Colonic mucosa (tissue), 4 donors: ENCODE measurements at regions not wholly inside any gene's neighbourhood (a gene's known extent, or its start where the extent isn't known, plus 50 kb on each side); places are given as distances from the start of the nearest gene placed in this dataset.

Experiments used
- DNase-seq: peaks from one replicate; pipeline ENCODE4 v3.0.0-alpha.2; 2020
- H3K27ac ChIP-seq: fragments of 200-600 bp; one replicate; pipeline ENCODE4 v1.8.0; 2021
- H3K27me3 ChIP-seq: fragments of 200-600 bp; one replicate; pipeline ENCODE4 v1.8.0; 2021
- H3K36me3 ChIP-seq: fragments of 200-600 bp; one replicate; pipeline ENCODE4 v1.8.0; 2021
- H3K4me1 ChIP-seq: fragments of 200-600 bp; one replicate; pipeline ENCODE4 v1.8.0; 2021; ENCODE audit warnings: mild to moderate bottlenecking
- H3K4me3 ChIP-seq: fragments of 200-600 bp; one replicate; pipeline ENCODE4 v1.8.0; 2021
- H3K9ac ChIP-seq, 2 donors: one replicate each; pipeline ENCODE4 v1.7.0; 2013; ENCODE audit warnings: control low read depth in 2 of 2, low read depth in 2 of 2, low read length in 2 of 2
- H3K9me3 ChIP-seq: fragments of 200-600 bp; one replicate; pipeline ENCODE4 v1.8.0; 2021
- CTCF ChIP-seq: fragments of 200-600 bp; IDR thresholded peaks from one replicate; pipeline ENCODE4 v1.8.0; 2022; ENCODE audit warnings: antibody characterized with exemption, mild to moderate bottlenecking
- intact Hi-C: fragments of 100-400 bp; cut with DNase I; formaldehyde crosslinking; loops from one replicate; pipeline ENCODE4 v1.14.1; 2022
- donor health status: healthy.
- donor health status: DM: no; HTN: no; CAD: no.
- donor health status: DM: no; HTN: no; CAD: no.

- Histone ChIP-seq H3K27ac (no peak overlapping the region), H3K4me3 (no peak overlapping the region), H3K4me1 (no peaks in the 10 kb centered on the region), H3K9ac (no peak overlapping the region), H3K36me3 (no peaks in the 10 kb centered on the region), H3K27me3 (no peaks in the 10 kb centered on the region), H3K9me3 (no peaks in the 10 kb centered on the region)
- DNase-seq = no peak
- intact Hi-C loops = no loop called here
- TF ChIP-seq CTCF = no peak
Measured at GRCh38 chr7:16298221-16298620, 123.1 kb downstream of the CRPPA start.

- no peak overlapping the region for H3K4me3 ChIP-seq
- no peak overlapping the region for H3K27ac ChIP-seq
- no peak overlapping the region for H3K9ac ChIP-seq
- no peak for TF ChIP-seq CTCF
- no peaks in the 10 kb centered on the region for H3K36me3 ChIP-seq
- no peak for DNase-seq
- no peaks in the 10 kb centered on the region for H3K9me3 ChIP-seq
- H3K4me1 ChIP-seq = no peaks in the 10 kb centered on the region
- intact Hi-C loops = no loop called here
- H3K27me3 ChIP-seq = no peaks in the 10 kb centered on the region
Measured at GRCh38 chr7:16295558-16295957, 125.8 kb downstream of the CRPPA start.

GRCh38 chr7:16293669-16294425 is 127.5 kb downstream of the CRPPA start:
- H3K27ac ChIP-seq = no peak overlapping the region
- intact Hi-C loops = no loop called here
- H3K27me3 ChIP-seq = no peaks in the 10 kb centered on the region
- no peak for DNase-seq
- H3K4me1 ChIP-seq = no peaks in the 10 kb centered on the region
- no peaks in the 10 kb centered on the region for H3K36me3 ChIP-seq
- no peaks in the 10 kb centered on the region for H3K9me3 ChIP-seq
- H3K4me3 ChIP-seq = no peak overlapping the region
- H3K9ac ChIP-seq = no peak overlapping the region
- TF ChIP-seq CTCF = no peak

- intact Hi-C loops = no loop called here
- TF ChIP-seq CTCF = no peak
- Histone ChIP-seq H3K9ac (no peak overlapping the region), H3K9me3 (no peaks in the 10 kb centered on the region), H3K4me1 (no peaks in the 10 kb centered on the region), H3K4me3 (no peak overlapping the region), H3K27ac (no peak overlapping the region), H3K27me3 (no peaks in the 10 kb centered on the region), H3K36me3 (no peaks in the 10 kb centered on the region)
- no peak for DNase-seq
Measured at GRCh38 chr7:16284581-16284980, 136.8 kb downstream of the CRPPA start.

GRCh38 chr7:16278167-16278787 is 143.1 kb downstream of the CRPPA start:
- Histone ChIP-seq H3K4me3 (no peak overlapping the region), H3K4me1 (no peaks in the 10 kb centered on the region), H3K27me3 (no peaks in the 10 kb centered on the region), H3K27ac (no peak overlapping the region), H3K9me3 (no peaks in the 10 kb centered on the region), H3K36me3 (no peaks in the 10 kb centered on the region), H3K9ac (no peak overlapping the region)
- no peak for TF ChIP-seq CTCF
- DNase-seq = no peak
- intact Hi-C loops = no loop called here
